Erythroblast (primary cell): ENCODE measurements at regions not wholly inside any gene's neighbourhood (a gene's known extent, or its start where the extent isn't known, plus 50 kb on each side); places are given as distances from the start of the nearest gene placed in this dataset.

ENCODE experiments used
- GATA1 ChIP-seq: IDR thresholded peaks from 2 replicates; pipeline ENCODE4 v1.6.1; 2011; ENCODE audit warnings: low read depth, mild to moderate bottlenecking, control low read depth, low read length, moderate library complexity
- POLR2A ChIP-seq: IDR thresholded peaks from 2 replicates; pipeline ENCODE4 v1.6.1; 2011; ENCODE audit warnings: mild to moderate bottlenecking, low read length

GRCh38 chr6:134619077-134619476 lies 301.2 kb upstream of the SGK1 start:
- no peak for TF ChIP-seq POLR2A
- TF ChIP-seq GATA1 = no peak
